A673 (cell line): ENCODE measurements at regions not wholly inside any gene's neighbourhood (a gene's known extent, or its start where the extent isn't known, plus 50 kb on each side); places are given as distances from the start of the nearest gene placed in this dataset.

ENCODE experiments used
- BruUV-seq: library from RNA; stranded (reverse); fragments of 400-500 nt; replicated peaks from 2 replicates; lab custom pipeline; 2021; lab: Mats Ljungman, UMichigan
- CTCF ChIA-PET: fragments of 300-600 bp; sonication (Branson Sonifier 250); formaldehyde crosslinking; loops from one replicate; lab custom pipeline; 2022; ENCODE audit warnings: antibody characterized with exemption; lab: Charles Lee
- POLR2A ChIA-PET: fragments of 300-600 bp; sonication (Branson Sonifier 250); formaldehyde crosslinking; loops from one replicate; lab custom pipeline; 2022; ENCODE audit warnings: antibody characterized with exemption; ENCODE audit not compliant: low non-redundant PET; lab: Charles Lee
- DNase-seq: peaks from one replicate; pipeline ENCODE4 v3.0.0-alpha.2; 2015; ENCODE audit warnings: low spot score
- H3K27ac ChIP-seq: fragments of 200-600 bp; sonication (generic); 2 replicates; pipeline ENCODE4 v1.5.1; 2016; ENCODE audit warnings: mixed run types, low read depth, mild to moderate bottlenecking, mixed read lengths, antibody characterized with exemption, low read length; ENCODE audit not compliant: poor library complexity, severe bottlenecking
- H3K27me3 ChIP-seq: fragments of 200-600 bp; sonication (generic); replicated peaks from 2 replicates; pipeline ENCODE4 v1.6.1; 2017; ENCODE audit warnings: mixed run types, low read depth, mild to moderate bottlenecking, mixed read lengths, antibody characterized with exemption, low read length; ENCODE audit not compliant: insufficient read depth, poor library complexity
- H3K36me3 ChIP-seq: fragments of 200-600 bp; sonication (generic); 2 replicates; pipeline ENCODE4 v1.6.1; 2016; ENCODE audit warnings: mixed run types, mild to moderate bottlenecking, mixed read lengths, antibody characterized with exemption, low read length; ENCODE audit not compliant: insufficient read depth, poor library complexity, severe bottlenecking
- H3K4me1 ChIP-seq: fragments of 200-600 bp; sonication (generic); 2 replicates; pipeline ENCODE4 v1.6.1; 2017; ENCODE audit warnings: mixed run types, mild to moderate bottlenecking, mixed read lengths, antibody characterized with exemption, low read length; ENCODE audit not compliant: insufficient read depth, poor library complexity, severe bottlenecking
- H3K4me3 ChIP-seq: fragments of 200-600 bp; sonication (generic); 2 replicates; pipeline ENCODE4 v1.5.1; 2016; ENCODE audit warnings: low read depth, mixed run types, mild to moderate bottlenecking, mixed read lengths, low read length; ENCODE audit not compliant: poor library complexity, severe bottlenecking
- H3K9me3 ChIP-seq: fragments of 200-600 bp; sonication (generic); 2 replicates; pipeline ENCODE4 v1.6.1; 2016; ENCODE audit warnings: mixed run types, low read depth, mild to moderate bottlenecking, mixed read lengths, antibody characterized with exemption, low read length; ENCODE audit not compliant: poor library complexity, severe bottlenecking
- EZH2 ChIP-seq: fragments of 200-600 bp; sonication (generic); IDR thresholded peaks from 2 replicates; pipeline ENCODE4 v1.6.1; 2017; ENCODE audit warnings: borderline replicate concordance, low read depth, mild to moderate bottlenecking, mixed read lengths, antibody characterized with exemption, low read length; ENCODE audit not compliant: poor library complexity, severe bottlenecking
- intact Hi-C: fragments of 100-400 bp; cut with micrococcal nuclease; formaldehyde crosslinking; loops from one replicate; pipeline ENCODE4 v1.10.0; 2022; ENCODE audit not compliant: unreplicated experiment
- TF ChIP-seq, protein P1 (sequence below): fragments of 300-800, 200-600 bp; sonication (generic); conservative IDR thresholded peaks from 2 replicates; pipeline ENCODE4 v1.5.1; 2017; ENCODE audit warnings: low read depth, mild to moderate bottlenecking, antibody characterized with exemption, low read length, moderate library complexity, mixed read lengths

DNA sequence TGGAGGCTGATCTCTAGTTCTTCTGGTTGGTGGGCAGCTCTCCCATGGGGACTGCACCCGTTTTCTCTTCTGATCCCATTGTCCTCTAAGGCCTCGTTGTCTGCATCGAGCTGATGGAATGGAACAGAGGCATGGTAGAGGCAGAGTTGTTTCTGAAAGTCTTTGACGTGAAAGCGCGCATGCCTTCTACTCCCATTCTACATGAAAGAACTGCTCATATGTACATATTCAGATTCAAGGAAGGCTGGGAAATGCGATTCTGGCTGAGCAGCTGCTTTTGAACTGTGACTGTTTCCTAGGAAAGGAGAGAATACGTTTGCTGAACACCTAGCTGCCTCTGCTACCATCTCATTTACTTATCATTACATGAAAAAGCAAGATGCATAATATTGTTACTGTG is 815.2 kb downstream of the QKI start:
- TF ChIP-seq, protein P1, sequence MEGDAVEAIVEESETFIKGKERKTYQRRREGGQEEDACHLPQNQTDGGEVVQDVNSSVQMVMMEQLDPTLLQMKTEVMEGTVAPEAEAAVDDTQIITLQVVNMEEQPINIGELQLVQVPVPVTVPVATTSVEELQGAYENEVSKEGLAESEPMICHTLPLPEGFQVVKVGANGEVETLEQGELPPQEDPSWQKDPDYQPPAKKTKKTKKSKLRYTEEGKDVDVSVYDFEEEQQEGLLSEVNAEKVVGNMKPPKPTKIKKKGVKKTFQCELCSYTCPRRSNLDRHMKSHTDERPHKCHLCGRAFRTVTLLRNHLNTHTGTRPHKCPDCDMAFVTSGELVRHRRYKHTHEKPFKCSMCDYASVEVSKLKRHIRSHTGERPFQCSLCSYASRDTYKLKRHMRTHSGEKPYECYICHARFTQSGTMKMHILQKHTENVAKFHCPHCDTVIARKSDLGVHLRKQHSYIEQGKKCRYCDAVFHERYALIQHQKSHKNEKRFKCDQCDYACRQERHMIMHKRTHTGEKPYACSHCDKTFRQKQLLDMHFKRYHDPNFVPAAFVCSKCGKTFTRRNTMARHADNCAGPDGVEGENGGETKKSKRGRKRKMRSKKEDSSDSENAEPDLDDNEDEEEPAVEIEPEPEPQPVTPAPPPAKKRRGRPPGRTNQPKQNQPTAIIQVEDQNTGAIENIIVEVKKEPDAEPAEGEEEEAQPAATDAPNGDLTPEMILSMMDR, result no peak
- no peak for TF ChIP-seq EZH2
- H3K27me3 ChIP-seq, result no peaks in the 10 kb centered on the region
- no peaks in the 10 kb centered on the region for H3K36me3 ChIP-seq
- no peak overlapping the region for H3K27ac ChIP-seq
- no peaks in the 10 kb centered on the region for H3K9me3 ChIP-seq
- H3K4me1 ChIP-seq, result no peaks in the 10 kb centered on the region
- BruUV-seq, result no TSS peak
- intact Hi-C loops, result no loop called here
- ChIA-PET POLR2A (no interaction called here), CTCF (no interaction called here)
- no peak for DNase-seq
- H3K4me3 ChIP-seq, result no peak overlapping the region

DNA sequence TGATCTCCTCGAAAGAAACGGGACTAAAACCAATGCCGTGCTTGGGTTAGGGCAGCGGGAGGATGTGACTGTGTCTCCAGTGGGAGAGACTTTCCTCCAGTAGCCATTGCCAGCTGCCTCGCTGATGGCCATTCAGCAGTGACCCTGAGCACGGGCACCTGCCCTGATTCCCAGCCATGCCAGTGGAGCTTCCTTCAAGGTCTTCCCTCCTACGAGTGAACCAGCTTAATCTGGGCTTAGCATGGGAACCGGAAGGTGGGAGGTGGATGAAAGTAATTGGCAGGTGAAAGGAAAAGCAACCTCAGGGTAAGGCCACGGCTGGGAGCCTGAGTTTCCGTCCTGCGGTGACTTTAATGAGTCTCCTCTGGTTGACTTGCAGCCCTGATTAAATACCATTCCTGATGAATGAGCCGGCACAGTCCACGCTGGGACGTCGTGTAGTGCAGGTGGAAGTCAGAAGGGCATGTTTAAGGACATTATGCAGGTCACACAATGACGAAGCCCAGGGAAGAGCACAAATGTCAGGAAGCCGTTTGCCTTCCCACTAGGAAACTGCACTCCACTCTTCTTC is 813.5 kb downstream of the QKI start:
- CTCF ChIA-PET, result no interaction called here
- no peaks in the 10 kb centered on the region for H3K27me3 ChIP-seq
- H3K4me1 ChIP-seq, result no peaks in the 10 kb centered on the region
- POLR2A ChIA-PET, result no interaction called here
- BruUV-seq, result no TSS peak
- TF ChIP-seq EZH2, result no peak
- TF ChIP-seq, protein P1, result no peak
- DNase-seq, result no peak
- H3K36me3 ChIP-seq, result no peaks in the 10 kb centered on the region
- no peak overlapping the region for H3K4me3 ChIP-seq
- intact Hi-C loops, result no loop called here
- no peak overlapping the region for H3K27ac ChIP-seq
- H3K9me3 ChIP-seq, result no peaks in the 10 kb centered on the region

DNA sequence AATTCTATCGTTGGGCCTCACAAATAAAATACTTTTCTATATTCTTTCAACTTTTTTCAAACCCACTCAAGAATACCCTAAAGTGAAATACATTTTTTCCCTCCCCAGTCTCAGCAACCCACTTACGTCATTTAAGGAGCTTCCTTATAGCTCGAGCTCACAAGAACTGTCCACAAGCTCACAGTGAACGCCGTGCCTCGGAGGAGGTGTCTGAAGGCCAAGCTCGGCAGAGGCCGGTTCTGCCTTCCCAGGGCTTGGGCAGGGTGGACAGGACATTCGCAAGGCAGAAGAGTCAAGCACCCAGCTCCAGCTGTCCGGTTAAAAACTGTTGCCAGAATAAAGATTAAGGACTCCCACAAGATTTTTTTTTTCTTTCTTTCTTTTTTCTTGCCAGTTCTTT is 802.3 kb downstream of the QKI start:
- TF ChIP-seq, protein P1, result no peak
- TF ChIP-seq EZH2, result no peak
- DNase-seq, result no peak
- H3K4me3 ChIP-seq, result no peak overlapping the region
- no peak overlapping the region for H3K27ac ChIP-seq
- H3K9me3 ChIP-seq, result no peaks in the 10 kb centered on the region
- H3K36me3 ChIP-seq, result no peaks in the 10 kb centered on the region
- no peaks in the 10 kb centered on the region for H3K27me3 ChIP-seq
- POLR2A ChIA-PET, result no interaction called here
- intact Hi-C loops, result no loop called here
- CTCF ChIA-PET, result no interaction called here
- BruUV-seq, result no TSS peak
- no peaks in the 10 kb centered on the region for H3K4me1 ChIP-seq
